ENCODE measurements at regions not wholly inside any gene's neighbourhood (a gene's known extent, or its start where the extent isn't known, plus 50 kb on each side); places are given as distances from the start of the nearest gene placed in this dataset.

DNA sequence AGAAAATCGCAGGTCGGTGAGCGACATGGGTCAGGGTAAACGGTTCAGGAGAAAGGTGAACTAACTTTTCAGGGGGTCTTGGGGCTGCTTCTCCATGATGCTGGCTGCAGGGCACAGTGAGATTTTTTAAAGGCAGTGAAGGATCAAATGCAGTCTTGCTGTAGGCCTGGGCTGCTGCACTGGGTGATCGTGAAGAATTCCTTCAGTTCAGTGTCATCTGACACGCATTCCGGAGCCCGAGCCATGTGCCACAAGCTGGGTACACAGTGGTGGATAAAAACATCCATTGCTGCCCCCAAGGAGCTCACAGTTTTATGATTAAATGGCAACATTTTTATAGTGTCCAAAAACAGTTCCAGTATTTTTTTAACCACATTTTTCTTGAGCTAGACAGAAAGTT, 56.3 kb upstream of the GPR12 start:
- no peak for TF ChIP-seq EZH2 (IDR thresholded peaks at IDR 0.05; ENCODE audit: borderline replicate concordance)
- TF ChIP-seq, protein P1, sequence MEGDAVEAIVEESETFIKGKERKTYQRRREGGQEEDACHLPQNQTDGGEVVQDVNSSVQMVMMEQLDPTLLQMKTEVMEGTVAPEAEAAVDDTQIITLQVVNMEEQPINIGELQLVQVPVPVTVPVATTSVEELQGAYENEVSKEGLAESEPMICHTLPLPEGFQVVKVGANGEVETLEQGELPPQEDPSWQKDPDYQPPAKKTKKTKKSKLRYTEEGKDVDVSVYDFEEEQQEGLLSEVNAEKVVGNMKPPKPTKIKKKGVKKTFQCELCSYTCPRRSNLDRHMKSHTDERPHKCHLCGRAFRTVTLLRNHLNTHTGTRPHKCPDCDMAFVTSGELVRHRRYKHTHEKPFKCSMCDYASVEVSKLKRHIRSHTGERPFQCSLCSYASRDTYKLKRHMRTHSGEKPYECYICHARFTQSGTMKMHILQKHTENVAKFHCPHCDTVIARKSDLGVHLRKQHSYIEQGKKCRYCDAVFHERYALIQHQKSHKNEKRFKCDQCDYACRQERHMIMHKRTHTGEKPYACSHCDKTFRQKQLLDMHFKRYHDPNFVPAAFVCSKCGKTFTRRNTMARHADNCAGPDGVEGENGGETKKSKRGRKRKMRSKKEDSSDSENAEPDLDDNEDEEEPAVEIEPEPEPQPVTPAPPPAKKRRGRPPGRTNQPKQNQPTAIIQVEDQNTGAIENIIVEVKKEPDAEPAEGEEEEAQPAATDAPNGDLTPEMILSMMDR (IDR thresholded peaks at IDR 0.05; ENCODE audit: poor library complexity), result no peak
